Kidney capillary endothelial cell (primary cell): ENCODE measurements at regions not wholly inside any gene's neighbourhood (a gene's known extent, or its start where the extent isn't known, plus 50 kb on each side); places are given as distances from the start of the nearest gene placed in this dataset.

Source experiments
- DNase-seq: peaks from one replicate; pipeline ENCODE4 v3.0.0-alpha.2; 2018; ENCODE audit warnings: low spot score

GRCh38 chr12:92229381-92229780 is 83.7 kb upstream of the BTG1 start:
- no peak for DNase-seq

GRCh38 chr12:92226961-92227360 is 81.3 kb upstream of the BTG1 start:
- no peak for DNase-seq

GRCh38 chr12:92226071-92226661 is 80.5 kb upstream of the BTG1 start:
- no peak for DNase-seq

- DNase-seq: peak; percentile 18
Measured at GRCh38 chr12:92224685-92225331, 79.2 kb upstream of the BTG1 start.

GRCh38 chr12:92223481-92223880 is 77.8 kb upstream of the BTG1 start:
- no peak for DNase-seq

GRCh38 chr12:92221656-92222315 is 76.1 kb upstream of the BTG1 start:
- no peak for DNase-seq

GRCh38 chr12:92218394-92219077 is 72.9 kb upstream of the BTG1 start:
- DNase-seq: no peak

- no peak for DNase-seq
Measured at GRCh38 chr12:92216092-92216491, 70.4 kb upstream of the BTG1 start.

GRCh38 chr12:92215358-92215757 is 69.7 kb upstream of the BTG1 start:
- no peak for DNase-seq

- DNase-seq: no peak
Measured at GRCh38 chr12:92213166-92213565, 67.5 kb upstream of the BTG1 start.

- no peak for DNase-seq
Measured at GRCh38 chr12:92210071-92210470, 64.4 kb upstream of the BTG1 start.

GRCh38 chr12:92208613-92209121 is 63.0 kb upstream of the BTG1 start:
- DNase-seq: peak; percentile 92

- no peak for DNase-seq
Measured at GRCh38 chr12:92206596-92206995, 61.0 kb upstream of the BTG1 start.

- DNase-seq: no peak
Measured at GRCh38 chr12:92206011-92206410, 60.4 kb upstream of the BTG1 start.

GRCh38 chr12:92199819-92200576 is 54.4 kb upstream of the BTG1 start:
- no peak for DNase-seq

GRCh38 chr12:92197815-92198214 is 52.2 kb upstream of the BTG1 start:
- DNase-seq: no peak

- DNase-seq: no peak
Measured at GRCh38 chr12:92196368-92196767, 50.7 kb upstream of the BTG1 start.
